ENCODE measurements at regions not wholly inside any gene's neighbourhood (a gene's known extent, or its start where the extent isn't known, plus 50 kb on each side); places are given as distances from the start of the nearest gene placed in this dataset.

DNA sequence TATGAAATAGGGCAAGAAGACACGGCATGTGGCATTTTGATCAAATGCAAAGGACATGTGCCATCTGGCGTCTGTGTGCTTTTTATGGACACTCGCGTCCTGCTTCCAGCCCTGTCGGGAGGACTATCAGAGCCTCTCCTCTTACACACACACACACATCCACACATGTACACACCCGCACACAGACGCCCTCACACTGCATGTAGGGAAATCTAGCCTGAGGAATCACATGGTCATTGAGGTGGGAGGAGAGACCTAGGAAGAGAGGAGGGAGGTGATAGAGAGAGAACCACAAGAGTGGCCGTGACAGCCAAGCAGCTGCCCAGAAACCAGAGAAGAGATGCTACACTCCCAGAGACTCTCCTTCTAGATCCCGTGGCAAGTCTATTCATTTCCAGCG is 105.9 kb upstream of the CDYL start:
- TF ChIP-seq, protein P1, sequence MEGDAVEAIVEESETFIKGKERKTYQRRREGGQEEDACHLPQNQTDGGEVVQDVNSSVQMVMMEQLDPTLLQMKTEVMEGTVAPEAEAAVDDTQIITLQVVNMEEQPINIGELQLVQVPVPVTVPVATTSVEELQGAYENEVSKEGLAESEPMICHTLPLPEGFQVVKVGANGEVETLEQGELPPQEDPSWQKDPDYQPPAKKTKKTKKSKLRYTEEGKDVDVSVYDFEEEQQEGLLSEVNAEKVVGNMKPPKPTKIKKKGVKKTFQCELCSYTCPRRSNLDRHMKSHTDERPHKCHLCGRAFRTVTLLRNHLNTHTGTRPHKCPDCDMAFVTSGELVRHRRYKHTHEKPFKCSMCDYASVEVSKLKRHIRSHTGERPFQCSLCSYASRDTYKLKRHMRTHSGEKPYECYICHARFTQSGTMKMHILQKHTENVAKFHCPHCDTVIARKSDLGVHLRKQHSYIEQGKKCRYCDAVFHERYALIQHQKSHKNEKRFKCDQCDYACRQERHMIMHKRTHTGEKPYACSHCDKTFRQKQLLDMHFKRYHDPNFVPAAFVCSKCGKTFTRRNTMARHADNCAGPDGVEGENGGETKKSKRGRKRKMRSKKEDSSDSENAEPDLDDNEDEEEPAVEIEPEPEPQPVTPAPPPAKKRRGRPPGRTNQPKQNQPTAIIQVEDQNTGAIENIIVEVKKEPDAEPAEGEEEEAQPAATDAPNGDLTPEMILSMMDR (IDR thresholded peaks at IDR 0.05) = no peak
- TF ChIP-seq EP300 (IDR thresholded peaks at IDR 0.05) (no peak), POLR2A (IDR thresholded peaks at IDR 0.05) (no peak)

Data from sigmoid colon (tissue), 4 donors.